GM19467 (cell line): ENCODE measurements at regions not wholly inside any gene's neighbourhood (a gene's known extent, or its start where the extent isn't known, plus 50 kb on each side); places are given as distances from the start of the nearest gene placed in this dataset.
"Not testable (repeated sequence)": the region's sequence is repeated elsewhere in the genome, so short reads cannot be mapped to it uniquely, and the experiment has no call there.

ENCODE experiments used
- ATAC-seq: cut with Tn5 transposase; IDR thresholded peaks from one replicate; pipeline ENCODE4 v1.9.1; 2021; ENCODE audit warnings: mild to moderate bottlenecking, moderate library complexity; ENCODE audit not compliant: unreplicated experiment

GRCh38 chr7:92925876-92926696 lies 89.7 kb upstream of the CDK6 start:
- no peak for ATAC-seq

GRCh38 chr7:92924800-92925199 lies 88.4 kb upstream of the CDK6 start:
- ATAC-seq, result no peak

GRCh38 chr7:92917230-92917629 lies 80.9 kb upstream of the CDK6 start:
- no peak for ATAC-seq

- no peak for ATAC-seq
Observed at GRCh38 chr7:92916770-92917224, 80.4 kb upstream of the CDK6 start.

GRCh38 chr7:92915348-92915747 lies 79.0 kb upstream of the CDK6 start:
- no peak for ATAC-seq

GRCh38 chr7:92914645-92915044 lies 78.3 kb upstream of the CDK6 start:
- ATAC-seq, result no peak

- ATAC-seq, result no peak
Observed at GRCh38 chr7:92913849-92914248, 77.5 kb upstream of the CDK6 start.

GRCh38 chr7:92910976-92911375 lies 74.6 kb upstream of the CDK6 start:
- no peak for ATAC-seq

GRCh38 chr7:92909686-92910475 lies 73.5 kb upstream of the CDK6 start:
- no peak for ATAC-seq

- ATAC-seq, result peak; percentile 94
Observed at GRCh38 chr7:92904244-92905131, 68.1 kb upstream of the CDK6 start.

- ATAC-seq, result no peak
Observed at GRCh38 chr7:92898798-92899197, 62.4 kb upstream of the CDK6 start.

GRCh38 chr7:92894857-92895256 lies 58.5 kb upstream of the CDK6 start:
- ATAC-seq, result not testable (repeated sequence)

- ATAC-seq, result no peak
Observed at GRCh38 chr7:92889081-92889480, 52.7 kb upstream of the CDK6 start.
